HG02763 (cell line): ENCODE measurements at regions not wholly inside any gene's neighbourhood (a gene's known extent, or its start where the extent isn't known, plus 50 kb on each side); places are given as distances from the start of the nearest gene placed in this dataset.

ENCODE experiments used
- ATAC-seq: cut with Tn5 transposase; IDR thresholded peaks from one replicate; pipeline ENCODE4 v1.9.1; 2021; ENCODE audit warnings: mild to moderate bottlenecking, moderate library complexity; ENCODE audit not compliant: unreplicated experiment

- ATAC-seq = no peak
Observed at GRCh38 chr9:126123927-126124326, 202.7 kb upstream of the MVB12B start.

- ATAC-seq = no peak
Observed at GRCh38 chr9:126125177-126125576, 201.5 kb upstream of the MVB12B start.

GRCh38 chr9:126125577-126125976 lies 201.1 kb upstream of the MVB12B start:
- no peak for ATAC-seq

GRCh38 chr9:126125992-126126409 lies 200.6 kb upstream of the MVB12B start:
- no peak for ATAC-seq

GRCh38 chr9:126126807-126127206 lies 199.8 kb upstream of the MVB12B start:
- ATAC-seq = no peak

- no peak for ATAC-seq
Observed at GRCh38 chr9:126127591-126127990, 199.0 kb upstream of the MVB12B start.

GRCh38 chr9:126128494-126129142 lies 198.0 kb upstream of the MVB12B start:
- ATAC-seq = no peak

GRCh38 chr9:126131066-126132010 lies 195.3 kb upstream of the MVB12B start:
- no peak for ATAC-seq

GRCh38 chr9:126132746-126133145 lies 193.9 kb upstream of the MVB12B start:
- no peak for ATAC-seq

GRCh38 chr9:126144196-126144595 lies 182.4 kb upstream of the MVB12B start:
- ATAC-seq = no peak

GRCh38 chr9:126144603-126145456 lies 181.8 kb upstream of the MVB12B start:
- ATAC-seq = no peak

- ATAC-seq = no peak
Observed at GRCh38 chr9:126145887-126146253, 180.8 kb upstream of the MVB12B start.

- no peak for ATAC-seq
Observed at GRCh38 chr9:126146254-126147145, 180.1 kb upstream of the MVB12B start.

GRCh38 chr9:126147186-126147935 lies 179.3 kb upstream of the MVB12B start:
- ATAC-seq = no peak

- no peak for ATAC-seq
Observed at GRCh38 chr9:126147936-126148870, 178.4 kb upstream of the MVB12B start.

- no peak for ATAC-seq
Observed at GRCh38 chr9:126148994-126149393, 177.6 kb upstream of the MVB12B start.

GRCh38 chr9:126149661-126150060 lies 177.0 kb upstream of the MVB12B start:
- ATAC-seq = no peak

- no peak for ATAC-seq
Observed at GRCh38 chr9:126150411-126151030, 176.1 kb upstream of the MVB12B start.
